HG03521 (cell line): ENCODE measurements at regions not wholly inside any gene's neighbourhood (a gene's known extent, or its start where the extent isn't known, plus 50 kb on each side); places are given as distances from the start of the nearest gene placed in this dataset.

ENCODE experiments used
- ATAC-seq: cut with Tn5 transposase; IDR thresholded peaks from one replicate; pipeline ENCODE4 v1.9.1; 2021; ENCODE audit warnings: mild to moderate bottlenecking, moderate library complexity; ENCODE audit not compliant: unreplicated experiment

DNA sequence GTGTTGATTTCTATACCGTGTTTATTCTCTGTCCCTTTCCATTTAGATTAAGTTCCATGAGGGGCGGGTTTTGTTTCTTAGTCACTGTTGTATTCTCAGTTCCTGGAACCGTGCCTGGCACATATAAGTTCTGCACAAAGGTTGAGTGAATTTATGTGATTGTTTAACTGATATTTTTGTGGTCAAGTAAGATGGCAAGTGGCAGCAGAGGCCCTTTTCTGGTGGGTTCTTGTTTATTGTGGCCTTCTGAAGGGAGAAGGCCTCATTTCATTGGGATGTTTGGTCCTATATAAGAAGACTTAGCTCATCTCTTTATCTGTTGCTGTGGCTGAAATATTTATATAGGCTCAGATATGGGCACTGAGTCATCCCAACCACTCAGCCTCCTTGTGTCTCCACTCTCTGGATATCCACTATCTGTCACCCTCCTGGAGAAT, 262.5 kb downstream of the PSAT1 start:
- no peak for ATAC-seq

DNA sequence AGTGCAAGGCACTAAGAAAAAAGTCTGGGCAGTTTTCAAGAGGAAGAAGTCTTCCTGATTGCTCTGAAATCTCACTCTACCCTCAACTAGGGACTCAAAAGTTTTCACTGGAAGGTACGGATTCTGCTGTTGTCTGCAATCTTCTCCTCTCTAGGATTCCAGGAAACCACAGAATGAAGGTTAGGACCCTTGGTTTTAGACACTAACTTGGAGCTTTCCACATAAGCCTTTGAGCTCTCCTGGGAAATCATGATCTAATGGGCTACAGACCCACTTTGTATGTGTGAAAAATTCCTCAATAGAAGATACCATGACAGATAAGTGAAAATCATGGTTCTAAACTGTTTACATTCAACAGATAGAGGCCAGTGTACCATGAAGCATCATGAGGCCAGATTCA, 265.1 kb downstream of the PSAT1 start:
- ATAC-seq: no peak

DNA sequence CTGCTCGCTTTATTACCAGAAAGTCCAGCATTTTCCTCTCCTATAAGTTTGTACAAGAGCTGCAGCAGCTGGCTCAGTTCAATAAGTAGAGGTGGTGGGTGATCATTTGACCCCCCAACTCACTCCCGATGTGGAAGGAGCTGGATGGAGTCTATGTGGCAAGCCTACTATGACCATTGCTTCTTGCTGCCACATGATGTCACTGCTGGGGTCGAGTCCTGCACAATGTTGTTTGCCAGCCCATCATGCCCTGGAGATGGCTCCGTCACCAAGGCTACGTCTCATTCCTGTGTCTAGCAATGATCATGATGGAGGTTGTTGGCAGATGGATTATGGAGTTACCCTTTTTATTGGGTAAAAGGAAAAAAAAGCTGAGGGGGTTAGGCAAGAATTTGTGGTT, 266.3 kb downstream of the PSAT1 start:
- no peak for ATAC-seq

DNA sequence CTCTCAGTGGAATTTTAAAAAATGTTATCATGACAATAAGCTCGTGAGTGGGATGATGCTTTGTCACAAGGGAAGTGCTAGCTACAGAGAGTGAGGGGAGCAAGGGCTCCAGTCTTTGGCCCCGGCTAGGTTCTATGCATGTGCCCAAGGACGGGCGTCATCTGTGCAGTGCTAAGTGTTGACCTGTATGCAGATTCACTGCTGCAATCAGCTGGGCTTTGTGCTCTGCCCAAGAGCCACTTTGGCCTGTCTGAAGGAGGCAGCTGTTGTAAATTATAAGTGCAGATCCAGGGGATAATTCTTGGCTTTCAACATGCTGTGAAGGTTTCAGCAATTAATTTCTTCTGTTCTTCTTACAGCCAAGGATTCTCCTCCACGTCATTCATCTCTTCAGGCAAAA, 268.6 kb downstream of the PSAT1 start:
- ATAC-seq: no peak

DNA sequence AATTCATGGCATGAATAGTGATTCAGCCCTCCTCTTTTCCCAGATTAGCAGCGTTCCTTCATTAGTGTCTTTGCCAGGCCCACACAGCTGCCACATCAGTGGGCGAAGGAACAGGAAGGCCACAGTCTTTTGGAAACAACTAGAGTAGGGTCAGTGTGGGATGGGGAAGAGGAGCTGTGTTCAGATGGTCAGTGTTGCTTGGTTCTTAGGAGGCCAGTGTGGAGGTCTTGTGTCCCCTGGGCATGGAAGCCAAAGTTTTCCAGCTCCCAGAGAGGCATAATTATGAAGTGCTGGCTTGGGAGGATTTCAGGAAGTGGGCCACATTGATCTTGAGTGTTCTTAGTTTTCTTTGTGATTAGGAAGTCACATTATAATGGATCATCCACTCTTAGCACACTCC, 269.6 kb downstream of the PSAT1 start:
- no peak for ATAC-seq

DNA sequence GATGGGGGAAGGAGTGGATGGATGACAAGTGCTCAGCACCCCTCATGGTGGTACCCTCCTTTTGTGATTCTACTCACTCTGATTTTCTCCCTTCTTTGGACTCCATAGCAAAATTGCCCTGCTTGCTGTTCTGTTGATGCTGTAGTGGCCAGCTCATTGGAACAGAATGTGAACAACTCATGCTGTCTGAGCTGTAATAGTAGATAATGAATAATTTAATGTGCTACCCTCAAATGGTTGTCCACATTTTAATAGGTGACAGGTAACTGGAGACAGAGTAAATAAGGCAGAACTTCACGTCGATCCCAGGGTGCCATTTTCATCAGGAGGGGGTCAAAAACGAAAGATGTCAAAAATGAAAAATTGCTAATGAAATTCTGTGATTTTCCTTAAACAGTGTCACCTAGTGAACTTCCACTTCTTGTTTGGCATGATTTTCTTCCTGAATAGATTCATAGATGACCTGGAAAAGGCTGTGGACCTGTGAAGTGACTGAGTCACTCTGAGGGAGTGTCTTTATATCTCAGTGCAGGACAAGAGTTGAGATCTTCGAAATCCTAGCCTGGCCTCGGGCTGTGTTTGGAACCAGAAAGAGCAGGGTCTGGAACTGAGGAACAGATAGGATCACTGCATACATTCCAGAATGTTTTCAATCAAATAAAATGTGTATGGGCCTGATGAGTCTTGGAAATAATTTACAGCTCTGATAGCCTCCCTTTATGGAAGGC, 270.2 kb downstream of the PSAT1 start:
- no peak for ATAC-seq

DNA sequence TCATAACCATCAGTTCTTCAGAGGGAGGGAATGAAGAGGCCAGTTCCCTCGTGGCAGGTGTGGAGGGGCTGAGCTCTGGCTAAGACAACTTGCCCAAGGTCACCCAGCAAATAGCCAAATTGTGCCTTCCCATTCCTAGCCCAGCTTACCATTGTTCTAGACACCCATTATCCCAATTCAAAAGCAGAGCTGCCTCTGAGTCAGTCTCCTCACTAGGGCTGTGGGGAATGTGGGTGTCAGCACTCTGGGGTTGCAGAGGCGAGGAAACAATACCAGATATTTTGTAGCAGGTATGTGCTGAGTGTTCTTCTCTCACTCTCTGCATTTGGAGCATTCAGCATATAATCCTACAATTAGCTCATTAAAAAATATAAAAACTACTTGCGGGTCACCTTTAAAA, 270.8 kb downstream of the PSAT1 start:
- no peak for ATAC-seq

DNA sequence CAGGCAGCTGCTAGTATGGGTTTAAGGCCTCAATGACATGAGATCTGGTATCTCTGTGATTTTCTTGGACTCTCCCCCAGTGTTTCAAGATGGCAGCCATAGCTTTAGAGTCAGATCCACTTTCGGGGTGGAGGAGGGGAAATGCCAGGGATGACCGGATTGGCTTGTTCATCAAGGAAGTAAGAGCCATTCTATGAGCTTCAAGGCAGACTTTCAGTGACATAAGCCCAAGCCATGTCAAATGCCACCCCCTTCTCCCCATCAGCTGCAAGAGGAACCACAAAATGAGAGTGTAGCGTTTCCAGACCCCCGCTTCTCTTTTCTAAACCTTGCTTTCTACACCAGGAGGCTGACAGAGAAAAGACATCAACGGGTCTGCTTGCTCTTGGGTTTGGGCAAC, 271.8 kb downstream of the PSAT1 start:
- no peak for ATAC-seq

DNA sequence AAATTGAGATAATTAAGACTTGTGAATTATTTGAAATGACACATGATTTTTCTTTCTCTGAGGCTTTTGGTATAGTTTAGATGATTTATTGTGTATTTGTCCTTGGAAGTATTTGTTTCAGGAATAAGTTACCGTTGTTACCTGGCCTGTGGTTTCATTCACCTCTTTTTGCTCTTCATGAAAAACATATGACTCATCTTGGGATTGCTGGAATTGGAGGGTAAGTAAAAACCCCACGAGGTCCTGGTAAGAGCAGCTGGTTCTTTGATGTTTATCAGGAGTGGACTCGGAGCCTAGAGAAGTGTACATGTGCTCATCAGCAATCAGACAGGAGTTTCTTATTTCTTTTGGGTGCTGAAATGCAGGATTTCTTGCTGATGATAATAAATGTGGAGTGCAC, 275.3 kb downstream of the PSAT1 start:
- ATAC-seq: no peak

DNA sequence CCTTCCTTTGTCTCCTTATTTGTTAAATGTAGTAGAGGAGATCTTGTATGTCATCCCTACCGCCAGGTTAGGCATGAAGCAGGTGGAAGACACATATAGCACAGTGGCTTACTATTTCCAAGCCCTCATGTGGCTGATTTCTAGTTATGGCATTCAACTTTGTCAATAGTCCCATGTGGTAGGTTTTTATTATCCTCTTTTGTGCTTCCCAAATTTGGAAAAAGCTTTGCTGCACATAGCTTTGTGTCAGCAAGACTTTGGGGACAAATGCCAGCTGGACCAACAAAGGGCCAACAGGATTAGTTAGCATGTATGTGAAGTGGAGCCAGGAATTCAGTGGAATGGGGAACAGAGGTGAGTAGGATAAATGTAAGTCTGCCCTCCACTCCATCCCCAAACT, 276.3 kb downstream of the PSAT1 start:
- no peak for ATAC-seq

DNA sequence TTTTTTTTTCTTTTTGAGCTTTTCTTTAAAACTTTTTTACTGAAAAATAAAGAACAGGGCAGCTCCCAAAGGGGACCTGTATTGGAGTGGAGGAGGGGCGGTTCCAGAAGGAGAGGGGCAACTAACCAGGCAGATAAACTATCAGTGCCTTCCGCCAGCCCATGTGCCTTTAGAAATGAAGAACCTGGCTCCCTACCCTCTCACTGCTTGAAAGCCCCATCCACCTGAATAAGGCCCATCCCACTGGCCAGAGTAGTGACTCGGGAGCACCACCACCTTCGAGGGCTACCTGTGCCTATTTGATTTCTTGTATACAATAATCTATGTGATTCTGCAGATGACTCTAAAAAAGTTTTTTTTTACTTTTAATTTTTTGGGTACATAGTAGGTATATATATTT, 276.7 kb downstream of the PSAT1 start:
- no peak for ATAC-seq

DNA sequence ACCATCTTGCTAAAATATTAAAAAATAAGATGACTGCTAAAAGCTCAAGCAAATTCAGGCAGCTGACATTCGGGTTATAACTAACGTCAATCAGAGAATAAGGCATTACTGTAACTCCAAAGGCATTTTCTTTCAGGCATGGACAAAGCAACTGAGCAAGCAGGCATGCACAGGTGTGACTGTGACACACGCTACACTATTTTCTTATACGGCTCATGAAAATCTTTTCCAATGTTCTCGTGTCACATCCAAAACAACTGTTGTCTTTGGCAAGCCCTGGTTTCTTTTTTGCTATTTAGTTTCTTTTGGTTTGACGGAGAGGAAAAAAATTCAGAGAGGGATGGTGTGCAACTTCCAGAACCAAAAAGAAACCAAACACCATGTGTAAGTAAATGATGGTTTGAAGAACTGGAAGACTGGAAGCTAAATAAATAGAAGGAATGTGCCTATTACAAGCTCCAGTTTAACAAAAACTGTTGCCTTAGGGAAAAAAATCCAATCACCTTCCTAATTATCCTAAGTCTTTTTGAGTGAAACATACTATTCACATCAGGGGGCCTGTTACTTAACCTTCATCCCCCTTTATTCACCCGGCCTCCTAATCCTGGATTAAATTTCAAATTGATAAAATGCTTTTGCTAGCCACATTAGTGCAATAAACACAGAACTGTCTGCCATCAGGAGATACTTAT, 277.6 kb downstream of the PSAT1 start:
- no peak for ATAC-seq

DNA sequence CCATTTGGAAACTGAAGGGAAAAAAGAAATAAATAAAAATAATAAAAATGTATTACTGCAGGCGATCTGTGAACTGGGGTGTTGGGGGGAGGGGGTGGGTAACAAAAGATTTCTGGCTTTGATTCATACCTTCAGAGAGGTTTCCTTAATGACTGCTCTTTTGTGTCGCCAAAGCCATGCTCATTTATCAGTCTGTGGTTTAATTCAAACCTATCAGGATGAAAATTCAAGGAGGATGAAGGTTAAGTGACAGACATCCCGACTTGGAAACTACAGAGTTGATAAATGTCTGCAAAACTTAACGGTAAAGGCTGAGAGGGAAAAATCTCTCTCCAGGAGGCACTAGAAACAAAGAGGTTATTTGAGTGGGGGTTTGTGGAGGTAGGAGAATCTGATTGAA, 278.2 kb downstream of the PSAT1 start:
- ATAC-seq: no peak

DNA sequence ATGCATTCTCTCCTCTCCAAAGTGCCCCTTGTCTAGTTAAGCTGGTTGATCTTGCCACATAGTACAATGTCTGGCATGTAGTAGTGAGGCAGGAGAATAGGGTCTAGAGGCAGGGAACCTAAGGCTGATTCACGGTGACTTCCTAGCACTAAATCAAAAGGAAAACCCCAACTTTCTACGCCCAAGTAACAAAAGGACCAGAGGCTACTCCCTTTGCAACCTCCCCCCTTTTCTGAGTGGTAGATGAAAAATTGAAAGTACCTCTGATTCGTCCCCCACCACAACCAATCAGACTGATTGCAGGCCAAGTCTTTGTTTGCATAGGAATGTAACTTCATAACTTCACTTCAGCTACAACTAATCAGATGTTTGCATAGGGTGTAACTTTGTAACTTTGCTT, 278.8 kb downstream of the PSAT1 start:
- ATAC-seq: no peak

DNA sequence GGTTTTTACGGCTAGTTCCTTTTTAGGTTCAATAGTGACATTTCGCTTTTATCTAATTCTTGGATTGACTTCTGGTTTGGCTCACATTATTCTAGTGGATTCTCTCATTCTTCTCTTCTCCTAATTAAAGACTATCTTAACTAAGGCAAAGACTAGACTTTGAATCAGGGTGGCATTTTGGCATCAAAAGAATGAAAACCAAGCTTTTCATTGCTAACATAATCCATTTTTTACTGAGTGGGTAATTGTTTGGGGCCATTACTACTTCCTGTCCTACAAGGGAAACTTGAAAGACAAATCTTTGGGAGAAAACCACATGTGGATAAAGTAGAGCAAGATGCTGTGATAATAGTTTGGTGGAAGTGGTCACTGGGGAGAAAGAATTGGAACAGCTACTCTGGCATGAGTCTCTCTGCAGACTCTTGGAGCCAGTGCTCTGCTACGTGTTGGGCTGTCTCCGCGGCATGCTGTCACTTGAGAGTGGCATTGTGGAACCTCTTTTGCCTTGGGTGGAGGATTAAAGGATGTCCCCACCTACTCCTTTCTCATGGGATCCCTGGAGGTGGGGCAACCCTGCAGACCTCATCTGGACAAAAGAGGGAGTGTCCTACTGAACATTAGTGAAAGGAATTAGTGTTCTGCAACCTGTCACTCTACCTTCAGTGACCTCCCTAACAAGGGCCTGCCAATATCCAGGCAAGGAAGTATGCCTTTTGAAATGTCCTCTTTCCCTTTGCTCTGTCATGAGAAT, 280.4 kb downstream of the PSAT1 start:
- ATAC-seq: no peak

DNA sequence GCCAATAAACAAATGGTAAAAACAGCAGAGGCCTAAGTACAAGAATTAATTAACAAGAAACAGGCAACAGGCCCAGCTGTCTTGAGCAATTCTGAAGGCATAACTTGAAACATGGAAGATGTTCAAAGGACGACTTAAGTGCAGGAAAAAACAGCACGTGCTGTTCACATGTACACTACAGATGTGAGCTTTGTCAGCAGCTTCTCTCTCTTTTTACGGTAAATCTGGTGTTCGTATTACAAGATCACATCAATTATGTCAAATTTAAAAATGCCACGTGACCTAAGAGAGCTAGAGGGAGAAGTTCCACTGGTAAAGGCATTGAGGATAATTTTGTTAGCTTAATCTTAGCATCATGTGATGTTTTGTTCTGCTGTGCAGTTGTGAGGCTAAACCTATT, 281.1 kb downstream of the PSAT1 start:
- ATAC-seq: no peak

DNA sequence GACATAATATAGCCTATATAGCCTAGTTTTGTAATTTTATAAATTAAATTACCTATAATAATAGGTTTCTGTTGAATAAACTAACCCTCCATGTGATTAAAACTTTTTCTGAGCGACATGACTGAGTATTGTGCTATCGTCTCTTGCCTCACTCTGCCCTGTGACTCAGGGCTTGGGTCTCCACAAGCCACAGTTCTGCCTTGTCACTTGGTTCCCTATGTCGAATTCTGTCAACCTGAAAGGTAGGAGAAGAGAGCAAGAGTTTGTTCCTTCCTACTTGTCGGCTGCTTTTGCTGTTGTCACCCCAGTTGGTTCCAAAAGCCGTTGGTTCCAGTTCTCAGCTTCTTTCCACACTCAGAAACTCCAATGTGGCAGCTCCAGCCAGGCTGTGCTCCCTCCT, 285.9 kb downstream of the PSAT1 start:
- ATAC-seq: no peak

DNA sequence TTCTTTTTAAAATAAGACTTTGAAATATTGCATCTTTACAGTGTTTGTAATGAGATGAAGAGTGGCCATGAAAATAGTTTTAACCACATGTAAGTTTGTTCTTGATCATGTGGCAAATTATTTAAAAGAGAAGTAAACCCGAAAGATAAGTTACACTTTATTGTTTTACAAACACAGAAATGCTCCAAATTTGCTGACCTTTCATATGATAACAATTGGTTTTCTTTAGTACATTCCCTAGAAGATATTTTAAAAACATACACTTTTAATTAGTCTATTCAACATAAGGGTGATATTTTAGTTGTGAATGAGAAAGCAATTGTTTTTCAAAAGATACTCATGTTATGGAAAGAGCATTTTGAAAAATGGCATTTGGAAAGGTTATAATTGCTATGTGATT, 287.7 kb downstream of the PSAT1 start:
- no peak for ATAC-seq

DNA sequence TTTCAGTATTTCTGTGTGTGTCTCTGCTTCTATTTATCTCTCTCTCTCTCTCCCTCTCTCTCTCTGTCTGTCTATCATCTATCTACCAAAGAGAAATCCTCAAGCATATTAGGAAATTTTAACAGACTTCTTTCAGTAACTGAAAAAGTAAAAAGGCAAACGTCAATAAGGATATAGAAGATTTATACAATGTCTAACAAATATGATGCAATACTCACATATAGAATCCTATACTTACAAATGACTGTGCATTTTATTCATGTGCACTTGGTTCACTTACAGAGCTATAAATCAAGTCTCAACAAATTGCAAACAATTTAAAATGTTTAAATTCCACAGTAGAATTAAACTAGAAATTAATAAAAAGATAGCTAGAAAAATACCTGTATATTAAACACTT, 289.0 kb downstream of the PSAT1 start:
- ATAC-seq: no peak

DNA sequence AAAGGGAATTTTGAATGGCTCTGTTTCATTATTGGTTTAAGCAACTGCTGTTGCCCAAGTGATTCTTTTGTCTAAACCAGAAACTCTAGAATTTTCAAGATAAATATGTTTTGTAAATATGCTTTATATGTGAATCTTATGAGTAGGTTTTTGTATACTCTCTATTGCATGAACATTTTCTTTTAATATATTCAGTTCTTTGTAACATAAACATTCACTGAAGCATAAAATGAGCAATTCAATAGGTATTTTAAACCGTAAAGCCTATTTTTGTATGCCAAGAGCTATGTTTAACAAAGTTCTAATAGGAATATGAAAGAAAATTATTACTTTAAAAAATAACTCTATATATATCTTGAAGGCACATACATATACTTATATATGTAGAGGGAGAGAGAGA, 293.1 kb downstream of the PSAT1 start:
- ATAC-seq: no peak

DNA sequence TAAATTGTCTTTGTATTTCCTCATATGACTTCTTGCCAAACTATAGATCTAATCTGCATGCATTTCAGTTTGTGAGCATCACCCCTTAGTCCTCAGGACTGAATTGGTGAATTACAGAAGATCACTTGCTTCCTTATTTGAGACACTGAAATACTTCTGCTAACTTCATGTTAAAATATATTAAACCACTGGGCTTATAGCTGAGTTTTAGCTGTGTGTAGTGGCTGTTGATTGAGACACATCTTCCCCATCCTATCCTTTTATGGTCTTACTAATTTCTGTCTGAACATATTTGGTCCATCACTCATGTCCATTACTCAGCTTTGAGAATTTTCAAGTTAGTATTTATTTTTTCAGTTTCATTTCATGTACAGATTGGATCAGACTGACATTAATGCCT, 295.9 kb downstream of the PSAT1 start:
- no peak for ATAC-seq
